ENCODE measurements at regions not wholly inside any gene's neighbourhood (a gene's known extent, or its start where the extent isn't known, plus 50 kb on each side); places are given as distances from the start of the nearest gene placed in this dataset.

DNA sequence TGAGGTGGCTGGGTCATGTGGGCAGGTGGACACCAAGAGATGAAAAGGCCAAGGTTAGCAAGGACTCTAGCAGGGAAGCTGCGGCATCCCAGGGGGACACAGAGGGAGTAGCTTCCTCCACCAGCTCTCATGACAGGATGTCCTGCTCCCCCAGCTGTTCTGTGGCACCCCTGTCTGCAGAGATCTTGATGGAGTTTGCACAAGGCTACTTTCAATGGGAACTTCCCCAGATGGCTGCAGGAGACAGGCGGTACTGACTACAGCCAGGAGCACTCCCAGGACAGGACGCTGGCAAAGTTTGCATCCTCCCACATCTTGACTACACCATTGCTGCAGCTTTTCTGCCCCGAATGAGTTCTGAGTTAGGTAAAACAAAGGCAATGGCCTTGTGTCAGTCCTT, 312.8 kb downstream of the TLE4 start:
- Mint-ChIP-seq H3K4me1 (peaks cover 19% of the 10 kb centered on the region), H3K4me3 (no peak overlapping the region), H3K27me3 (peaks cover 6% of the 10 kb centered on the region), H3K9me3 (no peaks in the 10 kb centered on the region), H3K36me3 (no peaks in the 10 kb centered on the region), H3K27ac (peak overlapping the region; percentile 37)
- POLR2A ChIA-PET = interaction anchor here (0.6 kb wide), 1 partner anchor 312 kb away, joined by 3 read pairs; no protein-coding TSS in a partner anchor
- DNase-seq = no peak
- no peak for ATAC-seq (ENCODE audit: low read depth)

DNA sequence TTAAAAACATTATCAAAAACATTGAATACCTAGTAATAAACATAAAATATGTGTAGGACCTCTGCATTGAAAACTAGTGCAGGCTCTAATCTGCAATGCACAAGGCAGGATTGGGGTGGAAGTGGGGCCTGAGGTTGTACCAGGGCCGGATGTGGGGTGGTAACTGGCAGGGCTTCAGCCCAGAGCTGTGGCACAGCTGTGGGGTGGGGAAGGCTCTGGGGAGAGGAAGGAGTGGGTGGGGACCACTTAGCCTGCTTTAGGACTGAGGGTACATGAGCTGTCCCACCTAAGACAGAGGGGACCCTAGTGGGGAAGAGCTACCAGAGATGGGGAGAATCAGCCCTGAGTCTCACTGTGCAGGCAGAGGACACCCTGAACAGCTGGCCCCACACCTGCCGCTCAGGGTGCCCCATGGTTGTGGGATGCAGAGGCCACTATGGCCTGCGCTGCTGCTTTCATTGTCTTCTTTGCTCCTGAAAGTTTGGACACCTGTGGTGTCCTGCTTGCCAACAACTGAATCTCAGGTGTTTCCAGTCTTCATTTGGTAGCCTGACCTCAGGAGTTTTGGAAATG, 311.4 kb downstream of the TLE4 start:
- ATAC-seq (ENCODE audit: low read depth) = peak; percentile 87
- peak overlapping the region; percentile 67 for H3K27ac Mint-ChIP-seq
- POLR2A ChIA-PET = interaction anchor here (0.6 to 1.1 kb wide), 3 partner anchors 25 to 339 kb away, joined by 3 to 6 read pairs (median 6); partner anchors contain the start of gene TLE4
- peaks cover 3% of the 10 kb centered on the region for H3K36me3 Mint-ChIP-seq
- H3K4me1 Mint-ChIP-seq = peaks cover 21% of the 10 kb centered on the region
- H3K4me3 Mint-ChIP-seq = peak overlapping the region; percentile 45
- no peaks in the 10 kb centered on the region for H3K9me3 Mint-ChIP-seq
- peaks cover 5% of the 10 kb centered on the region for H3K27me3 Mint-ChIP-seq
- peak; percentile 76 for DNase-seq

DNA sequence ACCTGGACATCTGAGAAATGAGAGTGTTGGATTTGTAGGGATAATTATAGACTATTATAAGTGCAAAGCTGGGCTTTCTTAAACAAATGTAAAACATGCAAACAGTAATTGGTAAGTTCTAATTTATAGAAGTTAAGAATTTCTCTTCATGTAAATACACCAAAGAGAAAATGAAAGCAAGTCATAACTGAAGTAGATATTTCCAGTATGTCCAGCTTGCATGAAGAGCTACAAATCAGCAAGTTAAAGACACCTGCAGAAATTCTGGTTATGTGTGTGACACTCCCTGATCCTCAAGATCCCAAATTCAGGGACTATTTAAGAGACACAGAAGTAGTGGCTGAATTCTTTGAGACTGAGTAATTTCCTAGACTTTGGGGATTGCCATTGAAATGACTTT, 308.9 kb downstream of the TLE4 start:
- no peak overlapping the region for H3K27ac Mint-ChIP-seq

DNA sequence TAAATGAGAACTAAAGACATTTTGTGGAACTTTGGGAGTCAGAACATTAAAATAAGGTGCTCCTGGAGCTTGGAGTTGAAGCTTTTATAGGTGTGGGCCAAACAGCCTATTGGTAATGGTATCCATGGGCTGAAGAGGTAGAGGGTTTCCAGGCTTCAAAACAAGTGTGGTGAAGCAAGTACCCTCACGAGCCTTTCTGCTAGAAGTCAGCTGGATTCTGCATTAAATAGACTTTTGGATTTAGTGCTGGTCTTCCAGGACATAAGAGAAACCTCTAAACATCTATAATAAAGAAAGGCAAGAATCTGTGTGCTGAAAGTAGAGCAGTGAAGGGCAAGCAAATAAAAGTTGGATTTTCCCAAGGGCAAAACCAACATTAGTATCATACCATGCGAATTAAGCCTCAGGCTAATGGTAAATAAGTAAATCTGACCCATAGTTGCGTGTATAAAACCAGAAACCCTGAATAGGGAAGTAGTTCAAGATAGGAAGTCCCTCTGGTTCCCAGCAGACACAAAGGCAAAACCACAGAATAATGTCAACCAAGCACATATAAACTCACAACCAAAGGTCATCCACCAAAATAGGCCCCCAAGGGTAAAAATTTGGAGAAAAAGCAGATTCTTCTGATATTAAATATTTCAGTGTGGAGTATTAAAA, 306.3 kb downstream of the TLE4 start:
- POLR2A ChIA-PET = no interaction called here
- ATAC-seq (ENCODE audit: low read depth) (no peak), DNase-seq (no peak)
- Mint-ChIP-seq H3K27me3 (no peaks in the 10 kb centered on the region), H3K36me3 (peaks cover 3% of the 10 kb centered on the region), H3K27ac (no peak overlapping the region), H3K9me3 (peaks cover 2% of the 10 kb centered on the region), H3K4me3 (no peak overlapping the region), H3K4me1 (peaks cover 14% of the 10 kb centered on the region)

More for the DNA sequence above, 308.9 kb downstream of the TLE4 start:
- Mint-ChIP-seq H3K27me3 (peaks cover 4% of the 10 kb centered on the region), H3K9me3 (no peaks in the 10 kb centered on the region), H3K4me3 (no peak overlapping the region), H3K36me3 (peaks cover 3% of the 10 kb centered on the region), H3K4me1 (peaks cover 23% of the 10 kb centered on the region)
- ATAC-seq (ENCODE audit: low read depth) = no peak
- POLR2A ChIA-PET = no interaction called here
- DNase-seq = no peak

DNA sequence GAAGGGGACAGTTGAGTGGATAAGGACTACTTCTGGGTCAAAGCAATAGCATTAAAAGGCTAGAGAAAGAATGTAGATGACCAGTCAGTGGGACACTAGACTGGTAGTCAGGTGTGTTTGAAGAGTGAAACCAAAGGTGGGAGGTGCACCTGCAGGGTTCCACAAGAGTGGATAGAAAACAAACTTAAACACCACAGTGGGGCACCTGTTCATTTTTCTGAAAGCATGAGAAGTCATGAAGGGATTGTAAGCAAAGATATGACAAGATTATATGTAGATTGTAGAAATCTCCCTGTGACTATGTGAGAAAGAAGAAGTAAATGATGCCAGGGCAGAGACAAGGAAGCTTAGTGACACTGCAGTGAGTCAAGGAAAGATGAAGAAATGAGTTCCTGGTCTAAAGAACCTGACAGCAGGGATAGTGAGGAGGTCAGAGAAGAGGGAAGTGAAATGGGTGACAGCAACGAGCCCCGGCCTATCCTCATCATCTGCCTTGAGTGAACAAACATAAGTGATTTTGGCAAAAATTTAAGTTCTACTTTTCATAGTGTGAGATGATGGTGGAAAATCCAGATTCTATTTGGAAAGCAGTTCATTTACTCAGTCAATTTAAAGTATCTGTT, 296.9 kb downstream of the TLE4 start:
- Mint-ChIP-seq H3K4me3 (no peak overlapping the region), H3K36me3 (no peaks in the 10 kb centered on the region), H3K27ac (no peak overlapping the region), H3K27me3 (no peaks in the 10 kb centered on the region), H3K9me3 (peaks cover 1% of the 10 kb centered on the region), H3K4me1 (no peaks in the 10 kb centered on the region)
- POLR2A ChIA-PET = no interaction called here
- DNase-seq (no peak), ATAC-seq (ENCODE audit: low read depth) (no peak)

DNA sequence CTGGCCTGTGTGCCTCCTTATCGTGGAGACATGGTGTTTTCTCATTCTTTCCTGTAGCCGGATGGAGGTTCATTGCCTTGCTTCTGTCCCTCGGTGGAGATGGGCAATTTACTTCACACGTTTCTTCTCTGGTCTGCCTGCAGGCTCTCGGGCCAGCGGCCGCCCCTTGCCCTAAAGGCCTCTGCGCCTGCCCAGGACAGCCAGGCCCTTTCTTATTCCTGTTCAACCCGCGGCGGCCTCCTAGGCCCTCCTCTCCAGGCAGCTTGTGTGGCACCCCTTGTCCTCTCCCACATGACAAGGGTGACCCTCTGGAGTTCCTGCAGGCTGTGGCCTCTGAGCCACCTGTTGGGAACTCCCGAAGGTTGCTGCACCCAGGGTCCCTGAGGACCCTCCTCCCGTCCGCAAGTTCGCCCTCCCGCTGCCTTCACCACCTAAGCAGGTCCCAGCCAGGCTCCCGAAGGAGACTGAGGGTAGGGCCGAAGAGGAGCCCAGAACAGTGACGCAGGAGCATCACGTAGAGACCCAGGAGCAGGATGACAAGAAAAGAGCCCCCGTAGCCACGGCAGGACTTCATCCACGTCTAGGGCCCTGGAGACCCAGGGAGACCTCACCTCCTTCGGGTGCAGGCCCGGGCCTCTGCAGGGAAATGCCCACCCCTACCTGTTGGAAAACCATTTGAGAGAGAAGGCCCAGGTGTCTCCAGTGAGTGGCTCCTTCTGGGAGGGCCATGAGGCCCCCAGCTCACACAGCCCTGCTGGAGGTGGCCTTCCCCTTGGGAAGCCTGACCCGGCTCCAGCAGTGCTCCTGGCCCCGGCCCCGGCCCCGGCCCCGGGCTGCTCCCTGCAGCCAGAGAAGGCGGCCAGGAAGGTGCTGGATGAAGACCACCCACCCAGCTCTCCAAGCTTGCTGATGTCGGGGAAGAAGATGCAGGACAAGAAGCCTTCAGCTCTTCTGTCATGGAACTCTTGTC, 291.4 kb downstream of the TLE4 start:
- Mint-ChIP-seq H3K9me3 (peaks cover 18% of the 10 kb centered on the region), H3K36me3 (peaks cover 1% of the 10 kb centered on the region), H3K4me3 (no peak overlapping the region), H3K4me1 (peaks cover 2% of the 10 kb centered on the region), H3K27me3 (no peaks in the 10 kb centered on the region), H3K27ac (no peak overlapping the region)
- POLR2A ChIA-PET = no interaction called here
- no peak for DNase-seq
- no peak for ATAC-seq (ENCODE audit: low read depth)

DNA sequence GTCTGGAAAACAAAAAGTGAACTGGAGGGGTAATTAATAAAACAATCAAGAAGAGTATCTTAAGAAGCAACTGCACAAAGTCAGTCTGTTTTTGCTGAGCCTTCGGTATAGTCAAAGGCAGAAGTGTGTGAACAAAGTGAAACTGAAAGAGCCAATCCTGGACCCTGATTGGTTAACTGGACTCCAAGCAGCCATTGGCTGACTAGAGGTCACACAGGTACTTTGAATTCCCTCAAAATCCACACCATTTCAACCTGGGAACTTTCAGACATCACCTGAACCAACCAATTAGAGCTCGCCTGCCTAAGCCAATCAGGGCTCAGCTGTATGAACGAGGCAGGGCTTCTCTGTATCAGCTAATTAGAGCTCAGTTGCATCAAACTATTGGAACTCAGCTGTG, 286.7 kb downstream of the TLE4 start:
- Mint-ChIP-seq H3K9me3 (peaks cover 21% of the 10 kb centered on the region), H3K36me3 (peaks cover 3% of the 10 kb centered on the region), H3K27me3 (no peaks in the 10 kb centered on the region), H3K4me3 (peak overlapping the region; percentile 51), H3K27ac (peak overlapping the region; percentile 42), H3K4me1 (peaks cover 5% of the 10 kb centered on the region)
- DNase-seq (no peak), ATAC-seq (ENCODE audit: low read depth) (peak; percentile 68)
- POLR2A ChIA-PET = no interaction called here

DNA sequence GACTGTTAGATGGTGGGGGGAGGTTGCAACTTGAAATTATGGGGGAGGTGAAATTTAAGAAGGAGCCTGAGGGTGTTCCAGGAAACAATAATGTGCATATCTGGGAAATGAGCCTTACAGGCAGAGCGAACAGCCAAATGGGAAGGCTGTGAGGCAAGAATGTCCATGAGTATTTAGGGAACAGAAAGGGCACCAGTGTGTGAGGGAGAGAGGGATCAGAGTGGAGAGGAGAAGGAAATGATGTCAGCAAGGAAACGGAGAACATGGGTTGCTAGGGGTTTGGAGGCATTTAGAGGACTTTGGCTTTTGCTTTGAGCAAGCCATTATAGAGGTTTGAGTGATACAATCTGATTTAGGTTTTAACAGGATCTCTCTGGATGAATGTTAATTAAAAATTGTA, 285.4 kb downstream of the TLE4 start:
- Mint-ChIP-seq H3K4me1 (peaks cover 5% of the 10 kb centered on the region), H3K9me3 (peaks cover 17% of the 10 kb centered on the region), H3K27me3 (no peaks in the 10 kb centered on the region), H3K27ac (no peak overlapping the region), H3K4me3 (no peak overlapping the region), H3K36me3 (peaks cover 3% of the 10 kb centered on the region)
- POLR2A ChIA-PET = interaction anchor here (0.7 kb wide), 2 partner anchors 26 to 233 kb away, joined by 3 to 6 read pairs; no protein-coding TSS in a partner anchor
- DNase-seq = no peak
- ATAC-seq (ENCODE audit: low read depth) = no peak

DNA sequence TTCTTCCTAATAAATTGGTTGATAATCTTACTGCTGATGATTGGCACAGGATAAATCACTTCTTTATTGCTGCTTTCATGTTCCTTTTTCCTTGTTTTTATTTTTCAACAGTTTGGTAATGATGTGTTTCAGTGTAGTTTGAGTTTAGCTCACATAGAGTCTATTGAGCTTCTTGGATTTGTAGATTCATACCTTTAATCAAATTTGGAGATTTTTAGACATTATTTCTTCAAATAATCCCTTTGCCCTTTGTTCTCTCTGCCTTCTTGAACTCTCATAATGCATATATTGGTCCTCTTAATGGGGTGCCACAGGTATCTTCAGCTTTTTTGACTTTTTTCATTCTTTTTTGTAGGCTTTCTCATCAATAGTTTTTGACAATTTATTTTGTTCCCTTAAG, 275.3 kb downstream of the TLE4 start:
- POLR2A ChIA-PET = no interaction called here
- peaks cover 4% of the 10 kb centered on the region for H3K36me3 Mint-ChIP-seq

DNA sequence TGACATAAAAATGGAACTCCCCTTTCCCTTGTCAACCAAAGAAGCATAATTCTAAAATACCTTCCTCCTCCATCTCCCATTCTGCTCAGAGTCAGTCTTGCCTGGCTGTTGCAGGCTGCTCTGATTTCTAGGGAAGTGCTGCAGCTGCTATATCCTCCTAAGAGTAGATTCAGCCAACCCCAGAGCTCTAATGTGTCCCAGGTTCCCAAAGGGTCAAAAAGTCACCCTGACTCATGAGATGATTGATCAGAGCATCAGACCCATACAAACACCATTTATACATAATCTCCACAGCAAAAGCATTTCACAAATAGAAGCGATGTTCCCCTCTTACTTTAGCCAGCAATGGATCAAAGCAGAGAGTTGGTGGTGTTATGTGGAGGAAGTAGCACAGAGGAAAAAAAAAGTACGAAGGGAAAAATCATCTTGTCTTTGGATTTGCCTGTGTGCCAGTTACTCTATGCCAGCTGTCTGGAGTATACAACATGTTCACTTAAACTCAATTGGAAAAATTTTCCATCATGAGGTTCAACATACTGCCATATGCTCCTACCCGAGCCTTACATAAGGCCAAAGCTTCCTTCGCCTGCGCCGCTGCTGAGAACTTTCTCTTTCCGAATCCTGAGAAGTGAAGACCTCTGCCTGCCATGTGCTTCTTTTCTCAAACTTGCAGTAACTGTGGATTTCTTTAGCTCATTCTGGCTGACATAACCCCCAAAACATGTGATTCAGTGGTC, 258.0 kb downstream of the TLE4 start:
- no peak for DNase-seq
- no peak overlapping the region for H3K4me3 Mint-ChIP-seq
- peaks cover 4% of the 10 kb centered on the region for H3K9me3 Mint-ChIP-seq
- H3K27me3 Mint-ChIP-seq = peaks cover 3% of the 10 kb centered on the region
- no peak overlapping the region for H3K27ac Mint-ChIP-seq
- no peak for ATAC-seq (ENCODE audit: low read depth)
- peaks cover 2% of the 10 kb centered on the region for H3K4me1 Mint-ChIP-seq
- H3K36me3 Mint-ChIP-seq = no peaks in the 10 kb centered on the region
- POLR2A ChIA-PET = no interaction called here

More for the DNA sequence above, 275.3 kb downstream of the TLE4 start:
- no peaks in the 10 kb centered on the region for H3K4me1 Mint-ChIP-seq
- no peak overlapping the region for H3K27ac Mint-ChIP-seq
- H3K9me3 Mint-ChIP-seq = peaks cover 12% of the 10 kb centered on the region
- H3K4me3 Mint-ChIP-seq = no peak overlapping the region
- ATAC-seq (ENCODE audit: low read depth) (no peak), DNase-seq (no peak)
- no peaks in the 10 kb centered on the region for H3K27me3 Mint-ChIP-seq

DNA sequence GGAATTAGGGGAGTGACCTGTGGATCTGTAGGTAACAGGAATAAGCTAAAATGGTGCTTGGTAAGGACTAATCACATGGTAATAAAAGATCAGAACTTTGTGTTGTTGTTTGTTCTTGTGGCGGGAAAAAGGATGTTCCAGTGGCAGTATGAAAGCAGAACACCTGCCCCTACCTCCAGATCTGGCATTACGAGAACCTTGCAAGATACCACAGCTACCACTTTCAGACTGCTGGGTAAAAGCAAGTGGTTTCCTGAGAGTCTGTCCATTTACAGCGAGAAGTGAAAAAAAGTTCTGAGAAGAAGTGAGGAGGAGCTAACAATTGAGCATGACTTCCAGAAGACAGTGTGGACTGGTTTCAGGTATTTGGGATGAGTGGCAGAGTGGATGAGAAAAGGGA, 252.5 kb downstream of the TLE4 start:
- Mint-ChIP-seq H3K4me3 (peak overlapping the region; percentile 41), H3K27me3 (peaks cover 11% of the 10 kb centered on the region), H3K27ac (peak overlapping the region; percentile 47), H3K9me3 (peaks cover 8% of the 10 kb centered on the region), H3K36me3 (peaks cover 10% of the 10 kb centered on the region), H3K4me1 (peaks cover 23% of the 10 kb centered on the region)
- POLR2A ChIA-PET = no interaction called here
- no peak for DNase-seq
- peak; percentile 93 for ATAC-seq (ENCODE audit: low read depth)

DNA sequence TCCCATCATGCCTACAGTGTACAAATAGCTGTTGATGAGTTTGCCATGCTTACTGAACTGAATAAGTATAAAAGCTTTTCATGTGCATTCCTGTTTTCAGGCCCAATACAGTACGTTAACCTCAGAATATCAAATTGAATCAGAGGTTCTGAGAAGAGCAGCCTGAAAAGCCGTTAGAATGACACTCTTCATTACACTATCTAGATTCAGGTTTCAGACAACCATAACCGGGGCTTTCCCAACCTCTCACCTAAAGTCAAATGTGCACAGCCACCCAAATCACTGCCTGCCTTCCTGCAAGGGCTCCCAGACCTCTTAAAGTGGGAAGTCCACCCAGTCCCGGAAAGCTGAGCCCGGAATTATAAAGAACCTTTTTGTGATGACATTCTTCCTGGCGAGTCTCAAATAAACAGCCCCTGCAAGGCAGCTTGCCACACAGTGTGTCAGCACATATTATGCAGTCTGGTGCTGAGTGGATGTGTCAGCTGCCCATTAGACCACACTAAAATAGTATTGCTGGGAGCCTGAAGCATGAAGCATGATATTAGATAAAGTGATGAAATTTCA, 245.8 kb downstream of the TLE4 start:
- peaks cover 7% of the 10 kb centered on the region for H3K27me3 Mint-ChIP-seq
- no peak overlapping the region for H3K27ac Mint-ChIP-seq
- peaks cover 1% of the 10 kb centered on the region for H3K9me3 Mint-ChIP-seq
- POLR2A ChIA-PET = no interaction called here
- H3K36me3 Mint-ChIP-seq = peaks cover 2% of the 10 kb centered on the region
- no peak overlapping the region for H3K4me3 Mint-ChIP-seq
- DNase-seq (no peak), ATAC-seq (ENCODE audit: low read depth) (no peak)
- H3K4me1 Mint-ChIP-seq = peaks cover 15% of the 10 kb centered on the region

All from activated naive CD8-positive, alpha-beta T cell treated with anti-CD3 and anti-CD28 coated beads, Interleukin-2, amount 10 ng/mL, durations not matched to agents 7 days and 5 days (primary cell).